ENCODE measurements at regions not wholly inside any gene's neighbourhood (a gene's known extent, or its start where the extent isn't known, plus 50 kb on each side); places are given as distances from the start of the nearest gene placed in this dataset.

DNA sequence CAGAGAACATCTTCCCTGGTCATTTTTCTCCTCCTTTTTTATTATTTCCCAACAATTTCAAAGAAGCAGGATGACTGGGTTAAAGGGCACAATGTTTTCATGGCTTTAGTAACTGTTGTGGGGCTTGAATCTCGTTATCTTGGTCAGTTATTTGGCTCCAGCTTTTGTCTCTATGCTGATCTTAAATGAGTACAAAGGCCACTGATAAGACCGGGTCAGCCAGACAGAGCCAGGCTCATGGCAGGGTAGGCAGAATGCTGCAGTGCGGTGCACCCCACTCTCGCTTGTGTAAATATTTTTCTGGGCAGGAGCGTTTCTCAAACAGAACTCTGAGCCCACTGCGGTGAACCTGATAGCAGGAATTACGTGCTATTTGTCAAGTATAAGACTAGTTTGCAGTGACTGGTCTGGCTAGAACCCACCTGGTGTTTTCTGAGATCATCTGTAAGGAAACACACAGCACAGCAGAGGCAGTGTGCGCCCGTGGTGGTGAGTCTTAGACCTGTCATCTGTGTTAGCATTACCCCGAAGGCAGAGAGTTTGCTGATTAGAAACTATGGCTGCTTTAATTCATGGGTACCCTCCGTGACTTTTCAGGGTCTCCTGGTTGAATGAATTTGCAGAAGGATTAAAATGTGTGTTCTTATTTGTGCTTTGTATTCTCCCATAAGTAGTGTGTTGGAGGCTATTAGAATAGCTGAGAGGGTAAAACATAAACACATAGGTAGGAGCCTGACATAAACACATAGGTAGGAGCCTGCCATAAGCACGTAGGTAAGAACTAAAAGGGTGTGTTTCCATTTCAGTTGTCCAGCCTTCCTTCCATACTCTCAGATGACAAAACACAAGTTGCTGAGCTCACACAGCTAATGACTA lies 158.6 kb upstream of the DMRT1 start:
- H3K79me2 ChIP-seq (ENCODE audit: low read depth) = no peaks in the 10 kb centered on the region
- Mint-ChIP-seq H3K4me1 (peaks cover 33% of the 10 kb centered on the region), H3K9me3 (peaks cover 2% of the 10 kb centered on the region), H3K27ac (peak overlapping the region; percentile 46), H3K27me3 (ENCODE audit: insufficient read depth, low read depth) (peaks cover under 1% of the 10 kb centered on the region), H3K4me3 (no peak overlapping the region), H3K36me3 (peaks cover 3% of the 10 kb centered on the region)
- DNase-seq (ENCODE audit: low spot score) = peak; percentile 31
- no peak overlapping the region for H3K9ac ChIP-seq
- peaks cover 27% of the 10 kb centered on the region for H3F3A ChIP-seq (ENCODE audit: low read depth)
- H3K4me2 ChIP-seq = peak overlapping the region; percentile 75
- no peak overlapping the region for H3K4me3 ChIP-seq
- no peak for TF ChIP-seq EZH2 (IDR thresholded peaks at IDR 0.05)
- TF ChIP-seq CTCF (IDR thresholded peaks at IDR 0.05) = no peak
- no peak for TF ChIP-seq EZH2phosphoT487 (IDR thresholded peaks at IDR 0.05)
- peak overlapping the region; percentile 54 for H3K27ac ChIP-seq
- H2AFZ ChIP-seq (replicated peaks) = no peak overlapping the region
- H4K20me1 ChIP-seq (ENCODE audit: low read depth) = no peaks in the 10 kb centered on the region
- no peaks in the 10 kb centered on the region for H3K9me3 ChIP-seq (ENCODE audit: low read depth)
- no peaks in the 10 kb centered on the region for H3K36me3 ChIP-seq
- H3K27me3 ChIP-seq = no peaks in the 10 kb centered on the region
- peaks cover 31% of the 10 kb centered on the region for H3K4me1 ChIP-seq

DNA sequence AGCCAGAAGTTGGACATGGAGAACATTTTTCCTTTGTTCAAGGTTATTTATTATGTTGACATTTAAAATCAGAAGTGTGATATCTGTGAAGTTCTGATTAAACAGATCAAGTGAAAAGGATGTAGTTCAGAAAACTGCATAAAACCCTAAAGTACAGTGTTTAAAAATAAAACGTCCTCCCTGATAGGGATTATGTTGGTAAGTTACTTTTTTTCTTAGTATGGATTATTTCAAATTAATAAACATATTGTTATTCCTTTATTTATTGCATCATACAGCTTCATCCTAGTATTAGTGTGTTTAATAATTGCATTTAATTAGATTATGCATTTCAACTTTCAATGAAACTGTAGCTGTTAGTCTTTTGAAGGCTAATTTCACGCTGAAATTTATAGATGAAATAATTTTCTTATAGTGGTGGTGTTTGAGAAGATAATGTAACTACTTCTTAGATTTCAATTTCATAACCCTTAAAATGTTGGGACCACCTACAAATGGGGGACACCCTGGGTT lies 157.9 kb upstream of the DMRT1 start:
- Histone ChIP-seq H3K4me2 (peak overlapping the region; percentile 75), H2AFZ (replicated peaks) (no peak overlapping the region), H4K20me1 (ENCODE audit: low read depth) (no peaks in the 10 kb centered on the region), H3F3A (ENCODE audit: low read depth) (peaks cover 27% of the 10 kb centered on the region), H3K4me1 (peaks cover 31% of the 10 kb centered on the region), H3K36me3 (no peaks in the 10 kb centered on the region), H3K4me3 (peak overlapping the region; percentile 40), H3K79me2 (ENCODE audit: low read depth) (no peaks in the 10 kb centered on the region), H3K27me3 (no peaks in the 10 kb centered on the region), H3K9me3 (ENCODE audit: low read depth) (no peaks in the 10 kb centered on the region), H3K27ac (peak overlapping the region; percentile 80), H3K9ac (no peak overlapping the region)
- peak overlapping the region; percentile 46 for H3K27ac Mint-ChIP-seq
- peaks cover 4% of the 10 kb centered on the region for H3K27me3 Mint-ChIP-seq (ENCODE audit: insufficient read depth, low read depth)
- no peak for TF ChIP-seq EZH2 (IDR thresholded peaks at IDR 0.05)
- no peak for TF ChIP-seq CTCF (IDR thresholded peaks at IDR 0.05)
- no peak for TF ChIP-seq EZH2phosphoT487 (IDR thresholded peaks at IDR 0.05)
- H3K36me3 Mint-ChIP-seq = peaks cover 3% of the 10 kb centered on the region
- no peak for DNase-seq (ENCODE audit: low spot score)
- H3K9me3 Mint-ChIP-seq = peaks cover 2% of the 10 kb centered on the region
- H3K4me3 Mint-ChIP-seq = no peak overlapping the region
- peaks cover 33% of the 10 kb centered on the region for H3K4me1 Mint-ChIP-seq

DNA sequence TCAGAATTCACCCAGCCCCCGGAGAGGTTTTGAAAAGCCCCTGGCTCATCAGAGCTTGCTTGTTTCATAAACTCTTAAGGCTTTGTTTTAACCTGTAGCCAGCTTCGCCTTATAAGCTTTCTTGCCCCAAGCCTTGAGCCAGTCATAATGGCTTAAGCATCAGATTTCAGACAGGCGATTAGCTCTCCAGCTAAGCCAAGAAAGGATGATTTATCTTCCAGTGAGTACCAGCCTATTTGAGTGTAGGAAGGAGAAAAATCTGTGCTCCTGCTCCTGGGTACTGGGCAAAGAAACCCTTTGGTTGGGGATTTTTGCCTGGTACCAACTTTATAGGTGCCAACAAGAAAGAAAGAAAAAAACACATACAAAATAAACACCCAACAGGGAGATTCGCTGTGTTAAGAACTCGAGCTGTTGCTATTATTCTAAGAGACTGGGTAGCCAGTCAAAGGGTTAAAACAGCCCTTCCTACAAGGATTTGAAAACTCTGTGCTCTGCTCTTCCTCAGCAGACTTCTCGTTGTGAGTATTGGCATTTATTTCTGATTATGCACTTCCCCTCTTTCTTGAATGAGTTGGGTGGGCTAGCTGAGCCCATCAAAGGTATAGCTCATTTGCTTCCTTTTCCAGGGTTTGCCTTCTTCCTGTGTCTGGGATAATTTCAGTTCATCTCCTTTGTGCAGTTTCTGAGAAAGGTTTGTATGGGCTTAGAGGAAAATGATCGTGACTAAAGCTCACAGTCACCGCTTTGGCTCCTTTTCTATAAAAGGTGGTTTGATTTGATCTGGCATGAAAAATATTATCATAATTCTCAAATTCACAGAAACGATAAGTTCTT lies 157.2 kb upstream of the DMRT1 start:
- peak overlapping the region; percentile 40 for H3K27ac Mint-ChIP-seq
- Histone ChIP-seq H3K27me3 (no peaks in the 10 kb centered on the region), H3K79me2 (ENCODE audit: low read depth) (no peaks in the 10 kb centered on the region), H3F3A (ENCODE audit: low read depth) (peaks cover 27% of the 10 kb centered on the region), H3K27ac (peak overlapping the region; percentile 80), H4K20me1 (ENCODE audit: low read depth) (no peaks in the 10 kb centered on the region), H3K9me3 (ENCODE audit: low read depth) (no peaks in the 10 kb centered on the region), H3K9ac (no peak overlapping the region), H2AFZ (replicated peaks) (no peak overlapping the region), H3K4me2 (peak overlapping the region; percentile 75), H3K4me1 (peaks cover 31% of the 10 kb centered on the region), H3K4me3 (peak overlapping the region; percentile 40), H3K36me3 (no peaks in the 10 kb centered on the region)
- peak; percentile 83 for DNase-seq (ENCODE audit: low spot score)
- TF ChIP-seq EZH2 (IDR thresholded peaks at IDR 0.05) = no peak
- TF ChIP-seq EZH2phosphoT487 (IDR thresholded peaks at IDR 0.05) = no peak
- TF ChIP-seq CTCF (IDR thresholded peaks at IDR 0.05) = no peak
- H3K9me3 Mint-ChIP-seq = peaks cover 2% of the 10 kb centered on the region
- H3K27me3 Mint-ChIP-seq (ENCODE audit: insufficient read depth, low read depth) = peaks cover 4% of the 10 kb centered on the region
- H3K36me3 Mint-ChIP-seq = peaks cover 3% of the 10 kb centered on the region
- H3K4me3 Mint-ChIP-seq = peak overlapping the region; percentile 78
- H3K4me1 Mint-ChIP-seq = peaks cover 37% of the 10 kb centered on the region
